ENCODE measurements at regions not wholly inside any gene's neighbourhood (a gene's known extent, or its start where the extent isn't known, plus 50 kb on each side); places are given as distances from the start of the nearest gene placed in this dataset.

DNA sequence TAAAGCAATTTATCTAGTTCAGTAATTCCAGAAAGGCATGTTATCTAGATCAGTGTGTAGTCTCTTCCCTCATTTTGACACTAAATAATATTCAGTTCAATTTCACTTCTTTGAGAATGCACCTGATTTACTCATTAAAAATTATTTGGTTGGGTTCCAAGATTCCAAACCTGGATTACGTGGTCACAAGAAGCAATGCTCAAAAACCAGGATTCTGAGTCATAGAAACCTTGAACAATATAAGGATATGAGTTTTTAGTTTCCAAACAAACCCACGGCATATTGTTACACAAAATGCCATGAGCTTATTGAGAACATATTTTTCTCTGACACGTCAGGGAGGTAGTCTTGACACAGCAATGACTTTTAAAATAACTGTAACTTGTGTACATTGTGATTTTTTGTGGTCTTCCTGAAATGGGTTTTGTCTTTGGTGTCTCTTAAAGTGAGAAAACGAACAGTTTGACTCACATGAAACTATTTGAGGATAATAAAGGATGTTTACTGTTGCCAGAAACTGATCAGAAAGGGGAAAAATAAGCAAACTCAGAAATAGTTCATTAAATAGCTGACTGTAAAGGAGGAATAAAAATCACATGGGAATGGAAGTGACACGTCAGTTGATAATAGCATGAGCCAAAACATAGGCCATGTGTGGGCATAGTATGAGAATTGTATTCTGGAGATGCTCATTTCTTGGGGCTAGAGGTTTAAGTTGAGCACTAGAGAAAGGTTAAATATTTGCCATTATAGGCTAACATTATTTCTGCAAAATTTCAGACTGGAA lies 617.7 kb upstream of the CDH2 start:
- Histone ChIP-seq H3K27me3 (ENCODE audit: low read depth) (no peaks in the 10 kb centered on the region), H3K9me3 (replicated peaks) (no peaks in the 10 kb centered on the region), H3K27ac (replicated peaks) (no peak overlapping the region), H3K4me1 (no peaks in the 10 kb centered on the region), H3K36me3 (no peaks in the 10 kb centered on the region), H3K4me3 (no peak overlapping the region)
- TF ChIP-seq, protein P1, sequence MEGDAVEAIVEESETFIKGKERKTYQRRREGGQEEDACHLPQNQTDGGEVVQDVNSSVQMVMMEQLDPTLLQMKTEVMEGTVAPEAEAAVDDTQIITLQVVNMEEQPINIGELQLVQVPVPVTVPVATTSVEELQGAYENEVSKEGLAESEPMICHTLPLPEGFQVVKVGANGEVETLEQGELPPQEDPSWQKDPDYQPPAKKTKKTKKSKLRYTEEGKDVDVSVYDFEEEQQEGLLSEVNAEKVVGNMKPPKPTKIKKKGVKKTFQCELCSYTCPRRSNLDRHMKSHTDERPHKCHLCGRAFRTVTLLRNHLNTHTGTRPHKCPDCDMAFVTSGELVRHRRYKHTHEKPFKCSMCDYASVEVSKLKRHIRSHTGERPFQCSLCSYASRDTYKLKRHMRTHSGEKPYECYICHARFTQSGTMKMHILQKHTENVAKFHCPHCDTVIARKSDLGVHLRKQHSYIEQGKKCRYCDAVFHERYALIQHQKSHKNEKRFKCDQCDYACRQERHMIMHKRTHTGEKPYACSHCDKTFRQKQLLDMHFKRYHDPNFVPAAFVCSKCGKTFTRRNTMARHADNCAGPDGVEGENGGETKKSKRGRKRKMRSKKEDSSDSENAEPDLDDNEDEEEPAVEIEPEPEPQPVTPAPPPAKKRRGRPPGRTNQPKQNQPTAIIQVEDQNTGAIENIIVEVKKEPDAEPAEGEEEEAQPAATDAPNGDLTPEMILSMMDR (IDR thresholded peaks at IDR 0.05; ENCODE audit: borderline replicate concordance) = no peak
- intact Hi-C loops (cut with micrococcal nuclease) = no loop called here
- no peak for DNase-seq

DNA sequence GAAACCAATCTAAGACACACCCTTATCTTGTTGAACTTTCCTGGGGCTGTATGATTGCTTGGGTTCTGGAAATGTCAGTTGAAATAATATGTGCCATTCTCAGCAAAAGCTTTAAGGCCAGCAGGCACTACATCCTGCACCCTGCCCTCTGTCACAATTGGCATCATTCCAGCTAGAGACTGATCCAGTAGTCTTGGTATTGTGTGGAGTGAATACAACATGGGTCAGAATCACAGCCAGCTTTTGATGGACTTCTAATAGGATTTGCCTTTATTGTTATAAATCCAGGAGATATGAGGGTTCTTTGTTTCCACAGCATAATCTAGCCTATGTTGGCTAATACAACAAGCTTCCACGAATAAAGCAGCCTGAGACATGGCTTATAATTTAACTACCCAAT lies 617.0 kb upstream of the CDH2 start:
- no peak overlapping the region for H3K27ac ChIP-seq (replicated peaks)

DNA sequence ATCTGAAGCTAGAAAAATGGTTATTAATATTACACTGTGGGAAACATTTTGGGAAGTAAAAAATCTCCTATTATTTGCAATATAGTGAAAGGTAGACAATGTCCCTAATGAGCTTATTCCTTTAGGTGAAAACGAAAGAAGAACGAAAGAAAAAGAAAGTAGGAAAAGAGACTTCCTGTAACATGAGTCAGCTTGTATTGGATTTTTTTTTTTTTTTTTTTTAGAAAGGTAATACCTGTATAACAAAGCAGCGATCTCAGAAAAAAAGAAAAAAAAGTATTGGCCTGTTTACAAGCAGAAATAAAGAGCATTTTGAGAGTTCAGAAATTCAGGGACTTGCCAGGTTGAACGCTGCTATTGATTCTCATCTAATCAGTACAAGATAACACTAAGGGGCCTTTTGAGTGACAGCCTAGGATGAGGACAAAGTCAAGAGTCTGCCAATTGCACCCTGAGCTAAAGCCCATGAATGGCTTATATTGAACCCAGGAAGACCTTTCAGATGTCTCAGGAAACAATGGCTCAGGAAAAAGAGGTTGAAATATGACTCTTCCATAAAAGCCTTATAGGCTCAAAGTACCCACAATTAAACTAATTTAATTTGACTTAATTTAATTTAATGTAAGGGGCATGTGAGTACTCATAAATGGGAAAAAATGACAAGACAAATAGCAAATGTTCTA lies 615.6 kb upstream of the CDH2 start:
- no peaks in the 10 kb centered on the region for H3K27me3 ChIP-seq (ENCODE audit: low read depth)
- no peak for DNase-seq
- no peak overlapping the region for H3K27ac ChIP-seq (replicated peaks)
- intact Hi-C loops (cut with micrococcal nuclease) = no loop called here
- no peak overlapping the region for H3K4me3 ChIP-seq
- TF ChIP-seq, protein P1 (IDR thresholded peaks at IDR 0.05; ENCODE audit: borderline replicate concordance) = no peak
- H3K36me3 ChIP-seq = no peaks in the 10 kb centered on the region
- no peaks in the 10 kb centered on the region for H3K4me1 ChIP-seq
- H3K9me3 ChIP-seq (replicated peaks) = no peaks in the 10 kb centered on the region

More for the DNA sequence above, 617.0 kb upstream of the CDH2 start:
- no peak for DNase-seq
- no peaks in the 10 kb centered on the region for H3K36me3 ChIP-seq
- no peaks in the 10 kb centered on the region for H3K27me3 ChIP-seq (ENCODE audit: low read depth)
- H3K4me3 ChIP-seq = no peak overlapping the region
- H3K4me1 ChIP-seq = no peaks in the 10 kb centered on the region
- no peaks in the 10 kb centered on the region for H3K9me3 ChIP-seq (replicated peaks)
- intact Hi-C loops (cut with micrococcal nuclease) = no loop called here
- TF ChIP-seq, protein P1 (IDR thresholded peaks at IDR 0.05; ENCODE audit: borderline replicate concordance) = no peak

DNA sequence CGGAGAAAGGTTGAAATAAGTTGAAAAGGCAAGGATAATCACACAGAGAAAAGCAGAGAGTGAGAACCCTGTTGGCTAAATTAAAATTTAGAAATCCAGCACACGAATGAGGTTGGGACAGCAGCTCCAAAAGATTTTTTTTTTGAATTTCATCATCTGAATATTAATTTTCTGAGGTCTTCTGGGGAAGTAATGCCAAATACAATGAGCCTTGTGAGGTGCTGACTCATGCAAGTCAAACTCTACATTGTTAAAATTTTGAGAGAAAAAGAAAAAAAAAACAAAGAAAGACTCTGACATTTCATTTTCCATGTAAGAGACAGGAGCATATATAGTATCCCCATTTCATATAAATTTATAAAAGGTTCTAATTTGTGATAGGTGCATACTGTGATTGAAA lies 614.2 kb upstream of the CDH2 start:
- H3K27me3 ChIP-seq (ENCODE audit: low read depth) = no peaks in the 10 kb centered on the region
- no peak for DNase-seq
- no peaks in the 10 kb centered on the region for H3K36me3 ChIP-seq
- H3K27ac ChIP-seq (replicated peaks) = no peak overlapping the region
- H3K9me3 ChIP-seq (replicated peaks) = no peaks in the 10 kb centered on the region
- H3K4me3 ChIP-seq = no peak overlapping the region
- intact Hi-C loops (cut with micrococcal nuclease) = no loop called here
- H3K4me1 ChIP-seq = no peaks in the 10 kb centered on the region
- TF ChIP-seq, protein P1 (IDR thresholded peaks at IDR 0.05; ENCODE audit: borderline replicate concordance) = no peak

DNA sequence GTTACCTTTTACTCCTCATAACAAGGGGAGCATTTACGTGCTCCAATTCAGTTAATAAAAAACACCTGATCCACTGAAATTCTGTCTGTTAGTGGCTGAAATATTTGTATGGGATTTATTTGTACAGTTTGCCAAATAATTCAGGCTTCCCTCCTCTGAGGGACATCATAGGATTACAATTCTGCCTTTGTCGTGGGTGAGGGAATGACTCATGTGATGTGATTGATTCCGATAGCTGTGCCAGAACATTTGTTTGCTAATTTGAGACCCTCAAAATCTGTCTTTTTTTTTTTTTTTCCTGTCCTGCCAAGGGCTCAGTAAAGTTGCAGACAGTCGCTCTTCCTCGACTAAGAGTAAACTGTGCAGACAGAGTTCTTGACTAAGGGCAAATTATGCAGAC lies 612.6 kb upstream of the CDH2 start:
- Histone ChIP-seq H3K36me3 (no peaks in the 10 kb centered on the region), H3K4me1 (no peaks in the 10 kb centered on the region), H3K9me3 (replicated peaks) (no peaks in the 10 kb centered on the region), H3K27me3 (ENCODE audit: low read depth) (no peaks in the 10 kb centered on the region), H3K4me3 (no peak overlapping the region), H3K27ac (replicated peaks) (no peak overlapping the region)
- no peak for DNase-seq
- TF ChIP-seq, protein P1 (IDR thresholded peaks at IDR 0.05; ENCODE audit: borderline replicate concordance) = no peak
- intact Hi-C loops (cut with micrococcal nuclease) = no loop called here
